ENCODE measurements at regions not wholly inside any gene's neighbourhood (a gene's known extent, or its start where the extent isn't known, plus 50 kb on each side); places are given as distances from the start of the nearest gene placed in this dataset.

GRCh38 chr11:29343465-29344333 is 673.1 kb downstream of the KCNA4 start:
- peak; percentile 96 for TF ChIP-seq CTCF (IDR thresholded peaks at IDR 0.05)
- no peak for TF ChIP-seq ZBTB33 (IDR thresholded peaks at IDR 0.05; ENCODE audit: borderline replicate concordance, low read depth)
- peak; percentile 37 for TF ChIP-seq SMC3 (IDR thresholded peaks at IDR 0.05; ENCODE audit: low read depth, low read length)
- no peak for TF ChIP-seq YY1 (IDR thresholded peaks at IDR 0.05; ENCODE audit: low read depth)
- peak; percentile 52 for TF ChIP-seq RAD21 (IDR thresholded peaks at IDR 0.05; ENCODE audit: low read length)
- TF ChIP-seq MAX (IDR thresholded peaks at IDR 0.05; ENCODE audit: low read depth) = no peak
